Type B pancreatic cell (in vitro differentiated cells): ENCODE measurements at regions not wholly inside any gene's neighbourhood (a gene's known extent, or its start where the extent isn't known, plus 50 kb on each side); places are given as distances from the start of the nearest gene placed in this dataset.

Experiments used
- DNase-seq: peaks from one replicate; pipeline ENCODE4 v3.0.0; 2021; ENCODE audit warnings: mixed read lengths; ENCODE audit not compliant: unreplicated experiment; ENCODE audit errors: extremely low spot score
- H3K27ac Mint-ChIP-seq: 2 replicates; pipeline ENCODE4 v1.8.0; 2021; ENCODE audit warnings: mild to moderate bottlenecking, mixed read lengths
- H3K27me3 Mint-ChIP-seq: 2 replicates; pipeline ENCODE4 v1.8.0; 2021; ENCODE audit warnings: mixed read lengths
- H3K36me3 Mint-ChIP-seq: 2 replicates; pipeline ENCODE4 v1.8.0; 2021; ENCODE audit warnings: mixed read lengths
- H3K4me1 Mint-ChIP-seq: one replicate; pipeline ENCODE4 v1.8.0; 2021; ENCODE audit warnings: mixed read lengths; ENCODE audit not compliant: unreplicated experiment
- H3K4me3 Mint-ChIP-seq: 2 replicates; pipeline ENCODE4 v1.8.0; 2021; ENCODE audit warnings: mild to moderate bottlenecking, mixed read lengths
- H3K9me3 Mint-ChIP-seq: 2 replicates; pipeline ENCODE4 v1.8.0; 2021; ENCODE audit warnings: mixed read lengths
- TF ChIP-seq, protein P1 (sequence below): fragments of 200-600 bp; sonication (generic); conservative IDR thresholded peaks from 2 replicates; pipeline ENCODE4 v1.5.0; 2021; ENCODE audit warnings: antibody characterized with exemption, mild to moderate bottlenecking

DNA sequence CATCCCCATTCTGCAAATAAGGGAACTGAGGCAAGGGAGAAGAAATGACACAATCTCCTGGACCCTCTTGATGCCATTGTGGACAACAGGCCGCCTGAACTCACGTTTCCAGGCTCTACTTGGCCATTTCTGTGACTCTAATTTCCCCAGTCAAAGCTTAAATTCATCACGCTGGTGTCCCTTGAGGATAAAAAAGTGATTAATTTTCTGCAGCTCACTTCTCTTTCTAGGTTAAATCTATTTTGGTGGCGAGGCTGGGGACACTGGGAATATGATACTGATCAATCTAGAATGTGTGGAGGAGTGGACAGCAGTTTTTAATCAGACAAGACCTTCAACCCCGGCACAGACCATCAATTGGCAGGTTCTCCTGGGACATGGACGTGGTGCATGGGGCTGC is 168.2 kb upstream of the SULF2 start:
- Mint-ChIP-seq H3K27ac (no peak overlapping the region), H3K36me3 (no peaks in the 10 kb centered on the region), H3K9me3 (no peaks in the 10 kb centered on the region), H3K27me3 (peaks cover 30% of the 10 kb centered on the region), H3K4me3 (peak overlapping the region; percentile 22), H3K4me1 (peaks cover 49% of the 10 kb centered on the region)
- TF ChIP-seq, protein P1, sequence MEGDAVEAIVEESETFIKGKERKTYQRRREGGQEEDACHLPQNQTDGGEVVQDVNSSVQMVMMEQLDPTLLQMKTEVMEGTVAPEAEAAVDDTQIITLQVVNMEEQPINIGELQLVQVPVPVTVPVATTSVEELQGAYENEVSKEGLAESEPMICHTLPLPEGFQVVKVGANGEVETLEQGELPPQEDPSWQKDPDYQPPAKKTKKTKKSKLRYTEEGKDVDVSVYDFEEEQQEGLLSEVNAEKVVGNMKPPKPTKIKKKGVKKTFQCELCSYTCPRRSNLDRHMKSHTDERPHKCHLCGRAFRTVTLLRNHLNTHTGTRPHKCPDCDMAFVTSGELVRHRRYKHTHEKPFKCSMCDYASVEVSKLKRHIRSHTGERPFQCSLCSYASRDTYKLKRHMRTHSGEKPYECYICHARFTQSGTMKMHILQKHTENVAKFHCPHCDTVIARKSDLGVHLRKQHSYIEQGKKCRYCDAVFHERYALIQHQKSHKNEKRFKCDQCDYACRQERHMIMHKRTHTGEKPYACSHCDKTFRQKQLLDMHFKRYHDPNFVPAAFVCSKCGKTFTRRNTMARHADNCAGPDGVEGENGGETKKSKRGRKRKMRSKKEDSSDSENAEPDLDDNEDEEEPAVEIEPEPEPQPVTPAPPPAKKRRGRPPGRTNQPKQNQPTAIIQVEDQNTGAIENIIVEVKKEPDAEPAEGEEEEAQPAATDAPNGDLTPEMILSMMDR: no peak
- DNase-seq: no peak

DNA sequence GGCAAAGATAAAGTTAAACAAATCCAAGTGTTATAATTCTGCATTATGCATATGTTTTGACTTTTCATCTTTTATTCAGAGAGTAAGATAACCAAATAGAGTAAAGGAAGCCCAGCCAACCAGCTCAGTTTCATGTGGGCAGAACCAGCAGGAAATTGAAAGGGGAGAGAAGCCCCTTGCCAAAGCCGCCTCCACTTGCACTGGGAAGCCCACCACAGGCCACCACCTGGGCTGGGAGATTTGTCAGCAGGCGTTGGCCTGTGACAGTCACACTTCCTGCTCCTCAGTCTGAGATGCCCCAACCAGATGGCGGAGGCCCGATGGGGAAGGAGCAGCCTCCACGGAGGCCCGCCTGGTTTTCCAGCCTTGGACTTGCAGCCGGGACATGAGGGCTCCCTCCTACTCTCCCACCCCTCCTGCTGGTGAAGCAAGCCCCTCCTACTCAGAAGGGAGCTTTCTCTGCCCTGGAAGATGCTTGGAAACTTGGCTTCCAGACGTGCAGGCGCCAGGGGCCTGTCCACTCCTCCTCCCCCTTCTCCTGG is 166.8 kb upstream of the SULF2 start:
- TF ChIP-seq, protein P1: no peak
- H3K27me3 Mint-ChIP-seq: peaks cover 34% of the 10 kb centered on the region
- peaks cover 1% of the 10 kb centered on the region for H3K9me3 Mint-ChIP-seq
- H3K36me3 Mint-ChIP-seq: no peaks in the 10 kb centered on the region
- no peak for DNase-seq
- H3K27ac Mint-ChIP-seq: no peak overlapping the region
- peaks cover 37% of the 10 kb centered on the region for H3K4me1 Mint-ChIP-seq
- H3K4me3 Mint-ChIP-seq: no peak overlapping the region

DNA sequence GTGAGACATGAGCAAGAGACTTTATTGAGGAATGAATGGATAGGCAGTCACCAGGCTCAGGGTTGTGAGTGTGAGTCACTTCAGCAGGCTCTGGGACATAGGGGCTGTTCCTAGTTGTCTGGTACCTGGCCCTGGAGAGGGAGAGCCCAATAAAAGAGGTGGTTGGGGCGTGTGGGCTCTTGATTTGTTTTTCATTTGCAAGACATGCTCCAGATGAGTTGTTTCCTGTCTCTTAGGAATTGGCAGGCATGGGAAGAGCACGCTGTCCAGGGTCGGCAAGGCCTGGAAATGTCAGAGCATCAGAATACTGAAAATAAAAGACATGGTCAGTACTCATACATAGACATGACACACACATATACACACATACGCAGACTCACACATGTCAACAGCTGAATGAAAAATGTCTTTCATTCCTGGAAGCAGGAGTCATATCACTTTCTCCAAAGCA is 166.3 kb upstream of the SULF2 start:
- peaks cover 39% of the 10 kb centered on the region for H3K4me1 Mint-ChIP-seq
- H3K9me3 Mint-ChIP-seq: peaks cover 5% of the 10 kb centered on the region
- H3K4me3 Mint-ChIP-seq: no peak overlapping the region

DNA sequence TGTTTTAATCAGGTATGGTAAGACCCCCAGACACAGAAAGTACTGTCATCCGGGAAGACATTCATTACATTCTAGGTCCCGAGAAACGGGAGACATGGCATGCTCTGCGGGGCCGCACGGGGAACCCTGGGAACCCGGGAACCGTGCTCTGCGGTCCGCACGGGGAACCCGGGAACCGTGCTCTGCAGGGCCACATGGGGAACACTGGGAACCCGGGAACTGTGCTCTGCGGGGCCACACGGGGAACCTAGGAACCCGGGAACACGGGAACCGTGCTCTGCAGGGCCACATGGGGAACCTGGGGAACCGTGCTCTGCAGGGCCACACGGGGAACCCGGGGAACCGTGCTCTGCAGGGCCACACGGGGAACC is 165.6 kb upstream of the SULF2 start:
- H3K9me3 Mint-ChIP-seq: peaks cover 5% of the 10 kb centered on the region
- H3K4me1 Mint-ChIP-seq: peaks cover 38% of the 10 kb centered on the region
- H3K27ac Mint-ChIP-seq: no peak overlapping the region

More for the DNA sequence above, 166.3 kb upstream of the SULF2 start:
- TF ChIP-seq, protein P1: no peak
- Mint-ChIP-seq H3K36me3 (no peaks in the 10 kb centered on the region), H3K27ac (no peak overlapping the region), H3K27me3 (peaks cover 39% of the 10 kb centered on the region)
- DNase-seq: no peak

DNA sequence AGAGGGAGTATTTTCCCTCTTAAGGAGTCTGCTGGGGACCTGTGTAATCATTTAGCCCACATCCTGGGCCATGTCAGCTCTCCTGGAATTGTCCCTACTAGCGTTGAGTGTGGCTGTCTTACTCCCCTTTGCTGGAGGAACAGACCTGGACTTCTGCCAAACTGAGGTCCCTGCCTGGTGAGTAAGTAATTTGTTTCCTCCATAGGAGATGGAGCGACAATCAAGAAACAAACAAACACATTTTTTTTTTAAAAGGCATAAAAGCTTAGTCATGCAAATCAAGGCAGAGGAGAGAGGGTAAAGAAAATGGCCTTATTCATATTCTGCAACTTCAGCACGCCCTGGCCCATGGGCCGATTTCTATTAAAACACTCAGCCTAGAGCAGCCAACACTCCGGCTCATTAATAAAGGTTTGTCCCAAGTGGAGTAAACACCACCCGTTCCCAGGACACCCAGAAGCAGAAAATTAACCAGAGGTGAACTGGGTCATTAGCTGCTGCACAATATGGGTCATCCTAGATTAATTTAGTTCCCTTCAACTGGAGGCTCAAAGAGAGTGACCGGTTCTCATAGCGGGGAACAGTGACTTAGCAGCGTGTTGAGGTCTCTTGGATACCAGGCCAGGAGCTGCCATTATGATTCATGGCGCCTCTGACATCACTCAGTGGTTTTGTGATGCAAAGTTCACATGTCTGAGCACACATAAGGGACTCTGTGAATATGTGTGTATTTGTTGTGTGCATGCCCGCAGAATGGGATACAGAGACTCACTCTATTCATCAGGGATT is 165.0 kb upstream of the SULF2 start:
- Mint-ChIP-seq H3K27me3 (peaks cover 42% of the 10 kb centered on the region), H3K9me3 (peaks cover 5% of the 10 kb centered on the region), H3K4me1 (peaks cover 38% of the 10 kb centered on the region), H3K36me3 (no peaks in the 10 kb centered on the region), H3K4me3 (no peak overlapping the region), H3K27ac (no peak overlapping the region)
- no peak for DNase-seq
- TF ChIP-seq, protein P1: no peak

More for the DNA sequence above, 165.6 kb upstream of the SULF2 start:
- TF ChIP-seq, protein P1: no peak
- no peak overlapping the region for H3K4me3 Mint-ChIP-seq
- peaks cover 41% of the 10 kb centered on the region for H3K27me3 Mint-ChIP-seq
- H3K36me3 Mint-ChIP-seq: no peaks in the 10 kb centered on the region
- no peak for DNase-seq
